Nephron progenitor cell (in vitro differentiated cells): ENCODE measurements at regions not wholly inside any gene's neighbourhood (a gene's known extent, or its start where the extent isn't known, plus 50 kb on each side); places are given as distances from the start of the nearest gene placed in this dataset.

Experiments used
- DNase-seq: peaks from one replicate; pipeline ENCODE4 v3.0.0; 2021
- H3K27ac Mint-ChIP-seq: 2 replicates; pipeline ENCODE4 v1.8.0; 2021; ENCODE audit warnings: mild to moderate bottlenecking, moderate library complexity, mixed read lengths
- H3K27me3 Mint-ChIP-seq: 2 replicates; pipeline ENCODE4 v1.8.0; 2021; ENCODE audit warnings: mild to moderate bottlenecking, low read depth, mixed read lengths; ENCODE audit not compliant: poor library complexity
- H3K36me3 Mint-ChIP-seq: 2 replicates; pipeline ENCODE4 v1.8.0; 2021; ENCODE audit warnings: low read depth, mixed read lengths
- H3K4me1 Mint-ChIP-seq: 2 replicates; pipeline ENCODE4 v1.8.0; 2021; ENCODE audit warnings: mixed read lengths
- H3K4me3 Mint-ChIP-seq: 2 replicates; pipeline ENCODE4 v1.8.0; 2021; ENCODE audit warnings: mild to moderate bottlenecking, moderate library complexity, mixed read lengths
- H3K9me3 Mint-ChIP-seq: 2 replicates; pipeline ENCODE4 v1.8.0; 2021; ENCODE audit warnings: mild to moderate bottlenecking, moderate library complexity, mixed read lengths
- CTCF ChIP-seq: fragments of 200-600 bp; sonication (generic); IDR thresholded peaks from 2 replicates; pipeline ENCODE4 v1.5.0; 2021; ENCODE audit warnings: antibody characterized with exemption

DNA sequence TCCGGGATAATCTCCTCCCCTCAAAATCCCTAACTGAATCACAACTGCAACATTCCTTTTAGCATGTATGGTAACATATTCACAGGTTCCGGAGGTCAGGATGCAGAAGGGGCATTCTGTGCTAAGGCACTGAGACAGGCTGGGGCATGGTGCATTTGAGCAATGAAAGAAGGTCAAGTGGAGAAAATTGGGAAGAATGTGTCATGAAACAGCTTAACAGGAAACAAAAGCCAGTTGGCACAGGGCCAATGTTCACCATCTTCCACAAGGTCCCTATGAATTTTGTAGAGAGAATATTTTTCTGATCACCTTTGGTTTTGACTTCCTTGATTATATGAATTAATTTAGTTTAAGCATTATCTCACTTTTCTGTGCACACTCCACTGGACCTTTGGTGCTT lies 587.7 kb upstream of the NR2F2 start:
- no peak for TF ChIP-seq CTCF
- Mint-ChIP-seq H3K36me3 (peaks cover 11% of the 10 kb centered on the region), H3K27me3 (peaks cover 3% of the 10 kb centered on the region), H3K4me1 (peaks cover 22% of the 10 kb centered on the region), H3K9me3 (peaks cover 13% of the 10 kb centered on the region), H3K27ac (no peak overlapping the region), H3K4me3 (no peak overlapping the region)
- no peak for DNase-seq

DNA sequence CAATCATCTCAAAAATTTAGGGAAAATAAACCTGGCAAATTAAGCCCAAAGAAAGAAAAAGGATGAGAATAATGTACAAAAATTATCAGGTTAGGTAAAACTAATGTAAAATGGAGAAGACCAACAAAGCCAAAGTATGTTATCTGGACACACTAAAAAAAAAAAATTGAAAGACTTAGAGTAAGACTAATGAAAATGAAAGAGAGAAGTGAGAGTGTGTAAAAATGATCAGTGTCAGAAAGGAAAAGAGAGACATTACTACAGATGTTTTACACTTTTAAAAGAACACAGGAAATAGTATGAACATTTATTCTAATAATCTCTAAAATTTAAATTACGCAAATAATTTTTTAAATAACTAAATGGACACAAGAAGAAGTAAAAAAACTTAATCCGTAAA lies 573.3 kb upstream of the NR2F2 start:
- H3K27ac Mint-ChIP-seq, result no peak overlapping the region
- H3K9me3 Mint-ChIP-seq, result peaks cover 9% of the 10 kb centered on the region
- DNase-seq, result no peak
- H3K4me1 Mint-ChIP-seq, result peaks cover 28% of the 10 kb centered on the region
- H3K36me3 Mint-ChIP-seq, result peaks cover 4% of the 10 kb centered on the region
- H3K27me3 Mint-ChIP-seq, result no peaks in the 10 kb centered on the region
- no peak for TF ChIP-seq CTCF
- no peak overlapping the region for H3K4me3 Mint-ChIP-seq

GRCh38 chr15:95758451-95758850 lies 572.0 kb upstream of the NR2F2 start:
- no peaks in the 10 kb centered on the region for H3K27me3 Mint-ChIP-seq
- no peak for TF ChIP-seq CTCF
- no peak for DNase-seq
- H3K36me3 Mint-ChIP-seq, result peaks cover 4% of the 10 kb centered on the region
- peaks cover 39% of the 10 kb centered on the region for H3K4me1 Mint-ChIP-seq
- H3K9me3 Mint-ChIP-seq, result peaks cover 9% of the 10 kb centered on the region
- H3K4me3 Mint-ChIP-seq, result no peak overlapping the region
- no peak overlapping the region for H3K27ac Mint-ChIP-seq

- Mint-ChIP-seq H3K4me1 (peaks cover 41% of the 10 kb centered on the region), H3K27ac (no peak overlapping the region), H3K36me3 (peaks cover 4% of the 10 kb centered on the region), H3K4me3 (no peak overlapping the region), H3K27me3 (no peaks in the 10 kb centered on the region), H3K9me3 (peaks cover 9% of the 10 kb centered on the region)
- no peak for TF ChIP-seq CTCF
- no peak for DNase-seq
These were observed 571.6 kb upstream of the NR2F2 start for GRCh38 chr15:95758851-95759250.

- Mint-ChIP-seq H3K4me1 (peaks cover 42% of the 10 kb centered on the region), H3K4me3 (no peak overlapping the region), H3K36me3 (no peaks in the 10 kb centered on the region), H3K27me3 (no peaks in the 10 kb centered on the region), H3K9me3 (peaks cover 5% of the 10 kb centered on the region), H3K27ac (peak overlapping the region; percentile 48)
- DNase-seq, result peak; percentile 50
- TF ChIP-seq CTCF, result peak; percentile 46
These were observed 570.0 kb upstream of the NR2F2 start for GRCh38 chr15:95760508-95760907.

GRCh38 chr15:95761501-95762165 lies 568.9 kb upstream of the NR2F2 start:
- no peak for DNase-seq

More at GRCh38 chr15:95761501-95762165, 568.9 kb upstream of the NR2F2 start:
- peak overlapping the region; percentile 22 for H3K4me3 Mint-ChIP-seq
- no peaks in the 10 kb centered on the region for H3K36me3 Mint-ChIP-seq
- peaks cover 42% of the 10 kb centered on the region for H3K4me1 Mint-ChIP-seq
- no peak for TF ChIP-seq CTCF
- no peaks in the 10 kb centered on the region for H3K9me3 Mint-ChIP-seq
- peak overlapping the region; percentile 83 for H3K27ac Mint-ChIP-seq
- H3K27me3 Mint-ChIP-seq, result no peaks in the 10 kb centered on the region
